ENCODE measurements at regions not wholly inside any gene's neighbourhood (a gene's known extent, or its start where the extent isn't known, plus 50 kb on each side); places are given as distances from the start of the nearest gene placed in this dataset.
"Not testable (repeated sequence)": the region's sequence is repeated elsewhere in the genome, so short reads cannot be mapped to it uniquely, and the experiment has no call there.

- DNase-seq = no peak
Measured at GRCh38 chr1:78254517-78254916, 208.8 kb downstream of the GIPC2 start.

GRCh38 chr1:78255383-78255782 lies 209.6 kb downstream of the GIPC2 start:
- no peak for DNase-seq

- no peak for DNase-seq
Measured at GRCh38 chr1:78255846-78256245, 210.1 kb downstream of the GIPC2 start.

- DNase-seq = no peak
Measured at GRCh38 chr1:78263459-78263858, 217.7 kb downstream of the GIPC2 start.

- no peak for DNase-seq
Measured at GRCh38 chr1:78263946-78264345, 218.2 kb downstream of the GIPC2 start.

GRCh38 chr1:78267513-78268218 lies 221.9 kb downstream of the GIPC2 start:
- no peak for DNase-seq

- no peak for DNase-seq
Measured at GRCh38 chr1:78269591-78269990, 221.2 kb upstream of the PTGFR start.

- not testable (repeated sequence) for DNase-seq
Measured at GRCh38 chr1:78271423-78271822, 219.4 kb upstream of the PTGFR start.

- DNase-seq = no peak
Measured at GRCh38 chr1:78274814-78275213, 216.0 kb upstream of the PTGFR start.

GRCh38 chr1:78275456-78275855 lies 215.3 kb upstream of the PTGFR start:
- no peak for DNase-seq

GRCh38 chr1:78275906-78276685 lies 214.7 kb upstream of the PTGFR start:
- no peak for DNase-seq

GRCh38 chr1:78277253-78277652 lies 213.5 kb upstream of the PTGFR start:
- DNase-seq = no peak

GRCh38 chr1:78279051-78279450 lies 211.7 kb upstream of the PTGFR start:
- no peak for DNase-seq

- DNase-seq = no peak
Measured at GRCh38 chr1:78280626-78281025, 210.1 kb upstream of the PTGFR start.

- no peak for DNase-seq
Measured at GRCh38 chr1:78281580-78281979, 209.2 kb upstream of the PTGFR start.

GRCh38 chr1:78283691-78284090 lies 207.1 kb upstream of the PTGFR start:
- no peak for DNase-seq

- no peak for DNase-seq
Measured at GRCh38 chr1:78284354-78284753, 206.4 kb upstream of the PTGFR start.

GRCh38 chr1:78286686-78287085 lies 204.1 kb upstream of the PTGFR start:
- DNase-seq = no peak

GRCh38 chr1:78289603-78290002 lies 201.2 kb upstream of the PTGFR start:
- no peak for DNase-seq

- no peak for DNase-seq
Measured at GRCh38 chr1:78291418-78291817, 199.4 kb upstream of the PTGFR start.

- DNase-seq = no peak
Measured at GRCh38 chr1:78291872-78292271, 198.9 kb upstream of the PTGFR start.

GRCh38 chr1:78292361-78292760 lies 198.4 kb upstream of the PTGFR start:
- no peak for DNase-seq

GRCh38 chr1:78297836-78298235 lies 192.9 kb upstream of the PTGFR start:
- DNase-seq = no peak

- DNase-seq = no peak
Measured at GRCh38 chr1:78298349-78298748, 192.4 kb upstream of the PTGFR start.

GRCh38 chr1:78301141-78301540 lies 189.6 kb upstream of the PTGFR start:
- no peak for DNase-seq
